ENCODE measurements at regions not wholly inside any gene's neighbourhood (a gene's known extent, or its start where the extent isn't known, plus 50 kb on each side); places are given as distances from the start of the nearest gene placed in this dataset.

DNA sequence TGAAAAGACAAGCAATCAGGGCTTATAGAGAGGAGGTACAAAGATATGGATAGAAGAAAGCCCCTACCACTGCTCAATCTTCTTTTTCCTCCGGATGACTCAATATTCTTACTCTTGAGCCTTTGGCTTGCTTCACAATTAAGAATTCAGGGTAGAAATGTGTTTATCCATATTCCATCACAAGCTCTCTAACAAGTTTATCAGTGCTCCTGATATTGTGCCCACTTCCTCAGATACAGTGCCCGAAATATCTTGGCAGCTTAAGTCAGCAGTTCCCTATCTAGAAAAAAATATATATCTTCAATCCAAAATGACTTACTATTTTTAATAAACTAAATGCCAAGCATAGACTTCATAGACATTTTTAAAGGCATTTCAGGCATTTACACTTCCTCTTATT is 255.1 kb upstream of the FAT3 start:
- no peak for DNase-seq (ENCODE audit: low read depth)
- TF ChIP-seq, protein P1, sequence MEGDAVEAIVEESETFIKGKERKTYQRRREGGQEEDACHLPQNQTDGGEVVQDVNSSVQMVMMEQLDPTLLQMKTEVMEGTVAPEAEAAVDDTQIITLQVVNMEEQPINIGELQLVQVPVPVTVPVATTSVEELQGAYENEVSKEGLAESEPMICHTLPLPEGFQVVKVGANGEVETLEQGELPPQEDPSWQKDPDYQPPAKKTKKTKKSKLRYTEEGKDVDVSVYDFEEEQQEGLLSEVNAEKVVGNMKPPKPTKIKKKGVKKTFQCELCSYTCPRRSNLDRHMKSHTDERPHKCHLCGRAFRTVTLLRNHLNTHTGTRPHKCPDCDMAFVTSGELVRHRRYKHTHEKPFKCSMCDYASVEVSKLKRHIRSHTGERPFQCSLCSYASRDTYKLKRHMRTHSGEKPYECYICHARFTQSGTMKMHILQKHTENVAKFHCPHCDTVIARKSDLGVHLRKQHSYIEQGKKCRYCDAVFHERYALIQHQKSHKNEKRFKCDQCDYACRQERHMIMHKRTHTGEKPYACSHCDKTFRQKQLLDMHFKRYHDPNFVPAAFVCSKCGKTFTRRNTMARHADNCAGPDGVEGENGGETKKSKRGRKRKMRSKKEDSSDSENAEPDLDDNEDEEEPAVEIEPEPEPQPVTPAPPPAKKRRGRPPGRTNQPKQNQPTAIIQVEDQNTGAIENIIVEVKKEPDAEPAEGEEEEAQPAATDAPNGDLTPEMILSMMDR (conservative IDR thresholded peaks at IDR 0.05; ENCODE audit: low read depth, low read length): no peak
- no peak overlapping the region for H3K4me3 ChIP-seq (ENCODE audit: low read depth, low read length)

DNA sequence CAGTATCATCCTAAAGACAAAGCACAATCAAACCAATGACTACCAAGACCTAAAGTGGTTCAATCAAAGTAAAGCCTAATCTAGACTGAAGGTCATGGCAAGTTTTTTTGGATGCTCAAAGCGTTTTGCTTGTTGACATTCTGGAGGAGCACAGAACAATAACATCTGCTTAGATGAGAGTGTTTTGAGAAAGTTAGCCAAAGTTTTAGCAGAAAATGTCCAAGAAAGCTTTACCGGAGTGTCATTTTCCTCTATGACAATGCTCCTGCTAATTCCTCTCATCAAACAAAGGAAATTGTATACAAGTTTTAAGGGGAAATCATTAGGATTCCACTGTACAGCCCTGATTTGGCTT is 256.9 kb upstream of the FAT3 start:
- DNase-seq (ENCODE audit: low read depth): no peak
- H3K4me3 ChIP-seq (ENCODE audit: low read depth, low read length): no peak overlapping the region
- TF ChIP-seq, protein P1 (conservative IDR thresholded peaks at IDR 0.05; ENCODE audit: low read depth, low read length): no peak

DNA sequence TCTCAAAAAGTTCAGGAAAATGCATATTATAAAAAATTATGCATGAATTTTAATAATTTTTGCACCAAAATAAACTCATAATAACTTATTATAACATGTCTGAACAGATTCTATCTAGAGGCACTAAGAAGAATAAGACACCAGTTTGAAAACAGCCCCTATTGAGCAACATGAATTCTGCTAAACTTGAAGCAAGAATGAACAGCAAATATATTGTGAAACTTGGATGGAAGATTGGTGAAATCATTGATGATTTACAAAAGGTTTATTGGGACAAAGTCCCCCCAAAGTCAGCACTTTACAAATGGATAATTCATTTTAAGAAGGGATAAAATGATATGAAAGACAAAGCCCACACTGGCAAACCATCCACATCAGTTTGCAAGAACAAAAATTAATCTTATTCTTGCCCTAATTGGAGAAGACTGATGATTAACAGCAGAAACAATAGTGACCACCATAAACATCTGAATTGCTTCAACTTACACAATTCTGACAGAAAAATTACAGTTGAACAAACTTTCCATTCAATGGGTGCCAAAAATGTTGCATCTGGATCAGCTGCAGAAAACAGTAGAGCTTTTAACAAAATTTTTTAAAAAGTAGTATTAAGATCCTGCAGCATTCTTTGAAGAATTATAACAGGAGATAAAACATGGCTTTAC is 257.5 kb upstream of the FAT3 start:
- DNase-seq (ENCODE audit: low read depth): no peak
- TF ChIP-seq, protein P1 (conservative IDR thresholded peaks at IDR 0.05; ENCODE audit: low read depth, low read length): no peak
- no peak overlapping the region for H3K4me3 ChIP-seq (ENCODE audit: low read depth, low read length)

DNA sequence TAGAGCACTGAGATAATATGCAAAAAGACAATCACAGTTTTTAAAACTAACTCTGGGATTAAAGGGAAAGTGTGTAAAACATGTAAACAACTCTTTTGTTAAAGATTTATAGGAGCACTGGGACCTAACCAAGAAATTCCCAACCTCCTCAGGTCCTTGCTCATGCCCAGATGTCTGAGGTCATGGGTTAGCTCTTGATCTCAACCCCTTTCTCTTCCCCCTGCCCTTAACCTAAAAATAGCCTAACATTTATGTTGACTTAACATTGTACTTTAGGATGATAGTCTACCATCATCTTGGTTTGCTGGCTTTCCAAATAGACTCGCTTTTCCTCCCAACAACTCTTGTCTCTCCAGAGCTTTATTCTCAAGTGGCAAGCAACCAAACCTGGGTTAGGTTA is 258.2 kb upstream of the FAT3 start:
- no peak overlapping the region for H3K4me3 ChIP-seq (ENCODE audit: low read depth, low read length)
- TF ChIP-seq, protein P1 (conservative IDR thresholded peaks at IDR 0.05; ENCODE audit: low read depth, low read length): no peak
- DNase-seq (ENCODE audit: low read depth): no peak

DNA sequence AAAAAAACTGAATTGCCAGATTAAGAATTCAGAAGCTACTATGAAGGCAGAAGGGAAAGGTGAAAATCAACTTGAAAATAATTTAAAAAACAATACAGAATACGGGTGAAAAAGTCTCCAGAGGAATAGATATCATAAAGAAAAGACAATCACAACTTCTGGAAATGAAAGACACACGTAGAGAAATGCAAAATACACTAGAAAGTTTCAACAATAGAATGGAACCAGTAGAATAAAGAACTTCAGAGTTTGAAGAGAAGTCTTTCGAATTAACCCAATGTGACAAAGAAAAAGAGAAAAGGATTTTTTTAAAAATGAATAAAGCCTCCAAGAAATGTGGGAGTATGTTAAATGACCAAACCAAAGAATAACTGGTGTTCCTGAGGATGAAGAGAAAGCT is 263.8 kb upstream of the FAT3 start:
- no peak for DNase-seq (ENCODE audit: low read depth)
- TF ChIP-seq, protein P1 (conservative IDR thresholded peaks at IDR 0.05; ENCODE audit: low read depth, low read length): no peak
- no peak overlapping the region for H3K4me3 ChIP-seq (ENCODE audit: low read depth, low read length)

DNA sequence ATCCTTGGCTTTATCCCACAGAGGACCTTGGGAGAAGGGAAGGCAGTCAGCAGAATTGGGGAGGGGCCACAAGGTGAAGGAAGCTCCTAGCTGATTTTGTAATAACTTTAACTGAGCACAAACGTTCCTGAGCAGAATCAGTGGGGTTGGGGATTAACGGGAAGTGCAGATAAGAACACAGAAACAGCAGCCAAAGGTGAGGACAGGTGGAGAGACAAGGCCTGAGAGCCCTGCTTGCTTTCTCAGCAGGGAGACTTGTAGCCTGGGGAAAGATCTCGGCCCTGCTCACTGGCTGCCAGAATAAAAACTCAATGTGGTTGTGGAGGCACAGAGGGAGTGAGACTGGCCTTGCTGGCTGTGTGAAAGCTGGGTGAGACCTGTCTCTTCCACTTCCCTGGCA is 265.2 kb upstream of the FAT3 start:
- TF ChIP-seq, protein P1 (conservative IDR thresholded peaks at IDR 0.05; ENCODE audit: low read depth, low read length): no peak
- DNase-seq (ENCODE audit: low read depth): no peak
- H3K4me3 ChIP-seq (ENCODE audit: low read depth, low read length): no peak overlapping the region

DNA sequence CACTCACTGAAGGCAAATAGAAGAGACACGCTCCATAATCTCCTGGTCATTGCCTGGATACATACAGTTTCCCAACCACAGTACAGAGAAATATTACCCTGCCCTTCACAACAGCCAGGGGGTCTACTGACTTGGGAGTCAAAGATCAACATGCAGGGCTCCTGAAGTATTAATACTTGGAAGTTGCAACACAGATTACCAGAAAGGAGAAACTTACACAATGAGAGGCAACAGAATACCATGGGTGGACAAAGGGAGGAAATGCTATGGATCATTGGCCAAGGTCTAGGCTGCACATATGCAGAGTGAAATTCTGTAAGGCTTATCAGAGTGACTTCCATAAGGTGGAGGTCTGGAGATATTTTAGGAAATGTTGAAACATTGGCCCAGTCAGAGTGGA is 267.9 kb upstream of the FAT3 start:
- TF ChIP-seq, protein P1 (conservative IDR thresholded peaks at IDR 0.05; ENCODE audit: low read depth, low read length): no peak
- DNase-seq (ENCODE audit: low read depth): no peak
- no peak overlapping the region for H3K4me3 ChIP-seq (ENCODE audit: low read depth, low read length)
